ENCODE measurements at regions not wholly inside any gene's neighbourhood (a gene's known extent, or its start where the extent isn't known, plus 50 kb on each side); places are given as distances from the start of the nearest gene placed in this dataset.
"Not testable (repeated sequence)": the region's sequence is repeated elsewhere in the genome, so short reads cannot be mapped to it uniquely, and the experiment has no call there.

GRCh38 chr15:21656798-21657397, 216.6 kb upstream of the POTEB3 start:
- H3K9me3 Mint-ChIP-seq; H3K36me3 Mint-ChIP-seq (ENCODE audit: low read depth); DNase-seq (ENCODE audit: low spot score); H3K4me3 Mint-ChIP-seq (ENCODE audit: low read depth); H3K4me1 Mint-ChIP-seq (ENCODE audit: low read depth); intact Hi-C loops (cut with micrococcal nuclease); H3K27me3 Mint-ChIP-seq (ENCODE audit: low read depth); H3K27ac Mint-ChIP-seq: not testable (repeated sequence)

- H3K4me1 Mint-ChIP-seq (ENCODE audit: low read depth); intact Hi-C loops (cut with micrococcal nuclease); H3K27ac Mint-ChIP-seq; H3K27me3 Mint-ChIP-seq (ENCODE audit: low read depth); DNase-seq (ENCODE audit: low spot score); H3K4me3 Mint-ChIP-seq (ENCODE audit: low read depth); H3K36me3 Mint-ChIP-seq (ENCODE audit: low read depth); H3K9me3 Mint-ChIP-seq: not testable (repeated sequence)
Observed at GRCh38 chr15:21656114-21656746, 215.9 kb upstream of the POTEB3 start.

GRCh38 chr15:21653707-21654106, 213.4 kb upstream of the POTEB3 start:
- H3K27ac Mint-ChIP-seq; DNase-seq (ENCODE audit: low spot score); intact Hi-C loops (cut with micrococcal nuclease); H3K4me1 Mint-ChIP-seq (ENCODE audit: low read depth); H3K9me3 Mint-ChIP-seq; H3K4me3 Mint-ChIP-seq (ENCODE audit: low read depth); H3K27me3 Mint-ChIP-seq (ENCODE audit: low read depth); H3K36me3 Mint-ChIP-seq (ENCODE audit: low read depth): not testable (repeated sequence)

GRCh38 chr15:21638770-21639169, 198.5 kb upstream of the POTEB3 start:
- H3K36me3 Mint-ChIP-seq (ENCODE audit: low read depth); H3K4me3 Mint-ChIP-seq (ENCODE audit: low read depth); H3K4me1 Mint-ChIP-seq (ENCODE audit: low read depth); H3K27me3 Mint-ChIP-seq (ENCODE audit: low read depth); DNase-seq (ENCODE audit: low spot score); H3K9me3 Mint-ChIP-seq; intact Hi-C loops (cut with micrococcal nuclease); H3K27ac Mint-ChIP-seq: not testable (repeated sequence)

GRCh38 chr15:21626694-21627093, 186.4 kb upstream of the POTEB3 start:
- H3K27ac Mint-ChIP-seq; H3K4me1 Mint-ChIP-seq (ENCODE audit: low read depth); H3K9me3 Mint-ChIP-seq; intact Hi-C loops (cut with micrococcal nuclease); H3K4me3 Mint-ChIP-seq (ENCODE audit: low read depth); H3K27me3 Mint-ChIP-seq (ENCODE audit: low read depth); H3K36me3 Mint-ChIP-seq (ENCODE audit: low read depth); DNase-seq (ENCODE audit: low spot score): not testable (repeated sequence)

- H3K4me3 Mint-ChIP-seq (ENCODE audit: low read depth); H3K36me3 Mint-ChIP-seq (ENCODE audit: low read depth); H3K9me3 Mint-ChIP-seq; intact Hi-C loops (cut with micrococcal nuclease); H3K4me1 Mint-ChIP-seq (ENCODE audit: low read depth); H3K27me3 Mint-ChIP-seq (ENCODE audit: low read depth); H3K27ac Mint-ChIP-seq; DNase-seq (ENCODE audit: low spot score): not testable (repeated sequence)
Observed at GRCh38 chr15:21609223-21609622, 168.9 kb upstream of the POTEB3 start.

GRCh38 chr15:21565426-21565825, 125.1 kb upstream of the POTEB3 start:
- DNase-seq (ENCODE audit: low spot score); H3K4me1 Mint-ChIP-seq (ENCODE audit: low read depth); intact Hi-C loops (cut with micrococcal nuclease); H3K4me3 Mint-ChIP-seq (ENCODE audit: low read depth); H3K27me3 Mint-ChIP-seq (ENCODE audit: low read depth); H3K36me3 Mint-ChIP-seq (ENCODE audit: low read depth); H3K27ac Mint-ChIP-seq; H3K9me3 Mint-ChIP-seq: not testable (repeated sequence)

GRCh38 chr15:21551809-21552208, 111.5 kb upstream of the POTEB3 start:
- H3K9me3 Mint-ChIP-seq; H3K4me1 Mint-ChIP-seq (ENCODE audit: low read depth); H3K27me3 Mint-ChIP-seq (ENCODE audit: low read depth); H3K4me3 Mint-ChIP-seq (ENCODE audit: low read depth); DNase-seq (ENCODE audit: low spot score); H3K36me3 Mint-ChIP-seq (ENCODE audit: low read depth); intact Hi-C loops (cut with micrococcal nuclease); H3K27ac Mint-ChIP-seq: not testable (repeated sequence)

GRCh38 chr15:21546182-21546903, 106.0 kb upstream of the POTEB3 start:
- intact Hi-C loops (cut with micrococcal nuclease); H3K4me3 Mint-ChIP-seq (ENCODE audit: low read depth); H3K9me3 Mint-ChIP-seq; H3K4me1 Mint-ChIP-seq (ENCODE audit: low read depth); H3K27ac Mint-ChIP-seq; DNase-seq (ENCODE audit: low spot score); H3K27me3 Mint-ChIP-seq (ENCODE audit: low read depth); H3K36me3 Mint-ChIP-seq (ENCODE audit: low read depth): not testable (repeated sequence)

GRCh38 chr15:21532785-21533184, 92.5 kb upstream of the POTEB3 start:
- H3K27ac Mint-ChIP-seq; intact Hi-C loops (cut with micrococcal nuclease); H3K4me3 Mint-ChIP-seq (ENCODE audit: low read depth); H3K36me3 Mint-ChIP-seq (ENCODE audit: low read depth); H3K4me1 Mint-ChIP-seq (ENCODE audit: low read depth); H3K27me3 Mint-ChIP-seq (ENCODE audit: low read depth); H3K9me3 Mint-ChIP-seq; DNase-seq (ENCODE audit: low spot score): not testable (repeated sequence)

GRCh38 chr15:21516248-21516647, 75.9 kb upstream of the POTEB3 start:
- H3K4me3 Mint-ChIP-seq (ENCODE audit: low read depth); H3K27me3 Mint-ChIP-seq (ENCODE audit: low read depth); H3K4me1 Mint-ChIP-seq (ENCODE audit: low read depth); DNase-seq (ENCODE audit: low spot score); intact Hi-C loops (cut with micrococcal nuclease); H3K9me3 Mint-ChIP-seq; H3K36me3 Mint-ChIP-seq (ENCODE audit: low read depth); H3K27ac Mint-ChIP-seq: not testable (repeated sequence)

- H3K36me3 Mint-ChIP-seq (ENCODE audit: low read depth); DNase-seq (ENCODE audit: low spot score); H3K9me3 Mint-ChIP-seq; H3K4me1 Mint-ChIP-seq (ENCODE audit: low read depth); H3K27me3 Mint-ChIP-seq (ENCODE audit: low read depth); intact Hi-C loops (cut with micrococcal nuclease); H3K4me3 Mint-ChIP-seq (ENCODE audit: low read depth); H3K27ac Mint-ChIP-seq: not testable (repeated sequence)
Observed at GRCh38 chr15:21515296-21515695, 75.0 kb upstream of the POTEB3 start.

- H3K36me3 Mint-ChIP-seq (ENCODE audit: low read depth); H3K4me3 Mint-ChIP-seq (ENCODE audit: low read depth); H3K9me3 Mint-ChIP-seq; intact Hi-C loops (cut with micrococcal nuclease); DNase-seq (ENCODE audit: low spot score); H3K4me1 Mint-ChIP-seq (ENCODE audit: low read depth); H3K27ac Mint-ChIP-seq; H3K27me3 Mint-ChIP-seq (ENCODE audit: low read depth): not testable (repeated sequence)
Observed at GRCh38 chr15:21503021-21503420, 62.7 kb upstream of the POTEB3 start.

Measured in activated T-helper 2 cell treated with anti-CD3 and anti-CD28 coated beads, Interferon-gamma antibody, Interleukin-2, Interleukin-4, amounts not matched to agents 10 μg/mL and 5 μg/mL and 100 μg/mL, durations not matched to agents 14 hours and 24 hours and 36 hours (primary cell).